Fibroblast of skin of left quadriceps (primary cell): ENCODE measurements at regions not wholly inside any gene's neighbourhood (a gene's known extent, or its start where the extent isn't known, plus 50 kb on each side); places are given as distances from the start of the nearest gene placed in this dataset.

Experiments
- DNase-seq, 2 experiments: peaks; one replicate each; pipeline ENCODE4 v3.0.0-alpha.2; 2013; ENCODE audit warnings: low read depth in 2 of 2

DNA sequence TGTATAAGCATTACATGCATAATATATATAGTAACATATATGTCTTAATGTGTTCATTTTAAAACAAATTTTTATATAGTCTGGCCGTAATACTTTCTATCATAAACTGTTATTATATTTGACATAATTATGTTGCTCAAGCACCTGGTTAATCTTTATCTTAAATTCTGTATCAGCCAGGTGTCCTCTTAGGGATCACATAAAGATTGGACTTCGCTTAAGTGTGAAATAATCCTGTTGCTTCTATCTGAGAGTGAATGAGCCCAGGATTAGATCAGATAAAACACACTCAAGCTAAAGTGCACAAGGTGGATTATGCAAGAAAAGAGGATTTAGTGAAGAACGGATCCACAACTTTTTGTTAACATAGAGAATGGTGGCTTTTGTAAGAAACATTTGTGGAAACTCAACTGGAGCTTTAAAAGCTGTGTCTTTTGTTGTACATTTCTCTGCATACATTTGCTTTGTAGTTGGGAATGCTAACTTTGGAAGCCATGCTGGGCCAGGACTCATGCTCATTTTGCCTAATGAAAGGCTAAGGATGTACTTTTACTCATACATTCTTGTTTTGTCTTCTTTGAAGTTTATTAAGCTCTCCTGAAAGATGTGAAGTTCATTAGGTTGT lies 437.8 kb downstream of the ZIC1 start:
- no peak for DNase-seq

DNA sequence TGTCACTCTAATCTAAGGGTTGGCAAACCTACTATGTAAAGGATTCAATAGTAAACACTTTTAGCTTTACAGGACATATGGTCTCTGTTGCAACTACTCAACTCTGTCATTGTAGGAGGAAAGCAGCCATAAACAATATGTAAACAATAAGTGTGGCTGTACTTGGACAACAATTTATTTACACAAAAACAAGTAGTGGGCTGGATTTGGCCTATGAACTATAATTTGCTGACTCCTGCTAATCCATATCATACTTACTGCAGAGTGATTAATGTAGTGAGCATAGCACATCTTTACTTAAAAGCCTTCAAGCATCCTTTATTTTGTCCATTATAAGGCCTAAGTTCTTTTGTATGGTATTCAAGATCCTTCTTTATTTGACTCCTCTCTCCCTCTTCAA lies 441.9 kb downstream of the ZIC1 start:
- no peak for DNase-seq

DNA sequence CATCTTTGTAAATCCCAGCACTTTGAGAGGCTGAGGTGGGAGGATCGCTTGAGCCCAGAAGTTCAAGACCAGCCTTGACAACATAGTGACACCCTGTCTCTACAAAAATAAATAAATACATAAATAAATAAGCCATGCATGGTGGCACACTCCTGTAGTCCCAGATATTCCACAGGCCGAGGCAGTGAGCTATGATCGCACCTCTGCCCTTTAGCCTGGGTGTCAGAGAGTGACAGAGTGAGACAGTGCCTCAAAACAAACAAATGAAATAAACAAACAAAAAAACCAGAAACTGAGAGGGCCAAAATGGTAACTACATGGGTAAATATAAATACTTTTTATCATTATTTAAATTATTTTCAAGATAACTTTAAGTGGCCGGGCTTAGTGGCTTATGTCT lies 445.4 kb downstream of the ZIC1 start:
- no peak for DNase-seq

DNA sequence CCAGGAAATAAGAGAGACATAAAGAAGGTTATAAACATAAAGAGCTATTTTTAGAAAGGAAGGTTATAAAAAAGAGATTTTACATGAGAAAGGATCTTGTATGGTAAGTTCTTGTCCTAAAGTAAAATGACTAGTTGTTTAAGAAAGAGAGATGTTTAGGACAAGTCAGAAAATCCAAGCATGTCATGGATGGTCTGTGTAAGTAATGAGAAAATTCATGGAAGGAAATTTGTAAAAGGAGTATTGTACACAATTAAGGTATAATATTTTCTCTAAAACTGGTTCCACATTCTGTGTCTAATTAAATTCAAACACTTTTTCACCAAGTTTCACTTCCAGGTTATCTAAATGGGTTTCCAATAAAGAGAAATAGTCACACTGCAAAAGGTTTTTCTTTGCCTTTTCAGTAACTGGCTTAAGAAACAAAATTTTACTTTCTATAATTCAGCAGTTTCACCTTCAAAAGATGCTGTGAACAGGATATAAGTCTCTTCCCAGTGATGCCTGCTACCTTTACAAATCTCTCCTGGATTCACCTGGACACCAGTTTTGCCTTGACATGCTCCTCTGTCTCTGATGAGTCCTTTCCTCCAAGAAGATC lies 455.7 kb downstream of the ZIC1 start:
- no peak for DNase-seq

DNA sequence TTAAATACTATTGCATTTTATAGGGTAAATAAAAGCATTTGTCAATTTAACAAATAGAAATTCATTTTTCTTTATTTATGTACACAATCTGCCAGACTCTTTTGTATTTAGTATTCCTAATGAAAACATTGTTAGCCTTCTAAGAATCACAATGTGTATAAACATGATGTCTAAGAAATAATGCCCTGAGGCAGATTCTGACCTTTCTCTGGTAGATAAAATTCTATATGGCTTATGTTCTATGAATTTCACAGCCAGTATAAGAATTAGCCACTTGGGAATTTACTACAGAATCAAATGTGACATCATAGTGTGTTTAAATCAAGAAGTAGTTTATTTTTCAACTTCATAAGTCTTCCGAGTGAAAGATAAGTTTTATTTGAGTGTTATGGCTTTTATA lies 457.4 kb downstream of the ZIC1 start:
- DNase-seq, result no peak

DNA sequence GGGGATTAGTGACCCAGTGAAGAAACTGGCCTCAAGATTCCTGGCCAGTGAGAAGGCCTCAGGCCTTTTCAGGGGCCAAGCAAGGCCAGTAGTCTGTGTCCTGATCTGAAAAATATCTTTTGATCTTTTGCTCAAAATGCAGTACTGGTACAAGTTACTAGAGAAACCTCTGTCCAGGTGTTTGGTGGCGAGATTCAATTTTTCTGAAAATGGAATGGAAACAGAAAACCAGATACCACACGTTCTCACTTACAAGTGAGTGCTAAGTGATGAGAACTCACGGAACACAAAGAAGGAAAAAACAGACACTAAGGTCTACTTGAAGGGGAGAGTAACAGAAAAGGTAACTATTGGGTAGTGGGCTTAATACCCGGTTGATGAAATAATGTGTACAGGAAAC lies 463.4 kb downstream of the ZIC1 start:
- DNase-seq, result no peak

DNA sequence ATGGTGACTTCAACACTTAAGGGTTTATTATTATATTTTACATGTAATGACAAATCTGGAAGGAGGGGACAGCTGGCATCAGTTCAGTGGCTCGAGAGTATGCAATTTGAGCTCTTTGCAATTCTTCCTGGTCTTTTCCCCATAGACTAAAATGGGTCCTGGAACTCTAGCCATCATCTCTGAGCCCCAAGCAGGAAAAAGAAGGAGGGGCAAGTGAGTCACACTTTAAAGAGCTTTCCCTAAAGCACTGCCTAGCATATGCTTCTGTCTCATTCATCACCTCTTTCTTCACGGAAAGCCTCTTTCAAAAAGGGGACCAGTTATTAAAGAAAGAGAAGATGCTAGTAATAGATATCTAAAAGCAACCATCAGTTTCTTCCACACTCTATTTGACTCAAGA lies 466.3 kb downstream of the ZIC1 start:
- DNase-seq, result no peak

DNA sequence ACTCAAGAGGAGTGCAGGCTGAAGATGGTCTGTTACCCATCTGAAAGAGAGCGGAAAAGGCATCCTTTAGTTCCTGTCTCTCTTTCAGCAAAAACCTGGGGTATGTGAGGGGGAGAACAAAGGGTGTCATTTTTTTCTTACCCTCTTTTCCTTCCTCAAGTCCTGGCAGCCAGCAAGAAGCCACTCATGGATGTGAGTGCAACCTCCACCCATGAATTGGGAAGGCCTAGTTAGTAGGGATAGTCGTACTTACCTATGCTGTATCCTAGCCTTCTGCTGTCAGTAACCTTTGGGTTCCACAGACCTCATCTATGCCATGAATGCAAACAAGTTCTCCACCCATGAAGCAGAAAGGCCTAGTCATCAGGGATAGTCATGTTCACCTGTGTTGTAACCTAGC lies 472.8 kb downstream of the ZIC1 start:
- DNase-seq, result no peak

DNA sequence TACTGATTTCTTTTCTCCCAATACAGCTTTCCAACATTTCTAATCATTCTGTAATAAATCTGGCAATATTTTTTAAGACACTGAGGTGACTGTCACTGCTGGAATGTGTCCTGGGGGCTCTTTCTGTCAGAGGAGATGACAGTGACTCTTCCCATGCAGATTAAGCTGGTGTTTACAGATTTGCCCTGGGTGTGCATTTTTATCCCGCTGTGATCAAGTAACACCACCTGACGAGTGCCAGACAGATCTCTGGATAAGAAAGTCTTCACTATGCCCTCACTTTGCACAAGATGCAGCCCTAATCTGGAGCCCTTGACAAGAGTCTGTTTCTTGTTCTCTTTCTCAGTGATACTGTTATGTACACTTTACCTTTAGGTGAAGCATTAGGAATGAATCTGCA lies 477.7 kb downstream of the ZIC1 start:
- DNase-seq, result no peak

DNA sequence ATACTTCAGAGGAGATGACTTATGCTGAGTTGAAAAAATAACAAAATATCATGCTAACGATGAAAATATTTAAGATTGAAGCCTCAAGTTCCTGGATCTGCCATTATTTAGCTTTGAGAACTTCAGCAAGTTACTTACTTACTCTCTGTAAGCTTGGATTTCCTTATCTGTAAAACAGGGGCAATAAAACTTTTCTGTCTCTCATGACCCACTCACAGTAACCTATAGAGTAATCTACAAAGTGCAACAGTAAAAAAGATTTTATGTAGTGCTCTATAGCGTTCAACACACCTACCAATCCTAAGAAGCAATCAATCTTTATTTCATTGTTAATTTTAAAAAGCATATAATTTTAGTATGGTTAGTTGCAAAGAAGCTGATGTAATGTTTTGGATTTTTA lies 478.6 kb downstream of the ZIC1 start:
- DNase-seq, result no peak

DNA sequence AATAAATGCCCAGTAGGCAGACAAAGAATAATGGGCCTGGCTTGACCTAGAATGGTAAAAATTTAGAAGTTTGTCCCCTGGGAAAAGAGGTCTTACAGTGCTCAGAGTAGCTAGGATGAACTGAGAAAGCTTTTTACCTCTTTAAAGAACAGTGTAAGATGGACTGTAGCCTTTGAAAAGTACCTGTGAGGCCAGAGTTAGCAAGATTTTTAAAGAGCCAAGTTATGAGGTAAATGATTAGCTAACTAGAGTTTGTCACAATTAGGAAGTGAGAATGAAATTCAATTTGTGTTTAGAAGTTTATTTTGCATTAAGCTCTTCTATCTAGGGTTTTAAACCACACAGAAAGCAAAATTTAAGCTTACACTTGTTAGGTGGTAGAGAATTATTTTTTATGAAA lies 480.9 kb downstream of the ZIC1 start:
- DNase-seq, result no peak

DNA sequence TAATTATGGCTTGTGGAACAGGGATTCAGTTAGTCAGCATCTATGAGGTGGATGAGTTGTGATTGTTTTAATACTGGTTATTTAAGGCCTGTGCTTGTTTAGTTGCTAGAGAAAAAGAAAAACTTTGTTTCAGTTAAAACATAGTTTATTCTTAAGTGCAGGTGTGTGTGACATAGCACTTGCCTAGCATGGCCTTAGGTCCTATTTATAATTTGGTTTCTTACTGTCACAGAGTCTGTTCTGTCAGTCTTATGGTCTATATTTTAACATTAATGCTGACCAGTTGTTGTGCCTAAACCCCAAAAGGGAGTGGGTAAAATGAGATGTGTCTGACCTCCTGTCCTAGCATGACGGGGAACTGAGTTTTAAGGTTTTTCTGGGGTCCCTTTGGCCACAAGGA lies 486.3 kb downstream of the ZIC1 start:
- no peak for DNase-seq

DNA sequence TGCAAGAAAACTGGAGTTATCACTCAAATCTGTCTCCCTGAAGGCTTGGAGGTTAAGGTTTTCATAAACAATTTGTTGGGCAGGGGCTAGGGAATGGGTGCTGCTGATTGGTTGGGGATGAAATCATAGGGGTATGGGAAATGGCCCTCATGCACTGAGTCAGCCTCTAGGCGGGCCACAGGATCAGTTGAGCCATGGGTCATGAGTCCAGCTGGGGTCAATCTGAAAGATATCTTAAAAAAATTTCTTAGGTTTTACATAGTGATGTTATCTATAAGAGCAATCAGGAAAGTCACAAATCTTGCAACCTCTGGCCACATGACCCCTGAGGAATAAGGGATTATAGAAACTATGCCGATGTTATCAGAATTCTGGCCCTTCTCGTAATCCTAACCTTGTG lies 491.7 kb downstream of the ZIC1 start:
- DNase-seq, result no peak

DNA sequence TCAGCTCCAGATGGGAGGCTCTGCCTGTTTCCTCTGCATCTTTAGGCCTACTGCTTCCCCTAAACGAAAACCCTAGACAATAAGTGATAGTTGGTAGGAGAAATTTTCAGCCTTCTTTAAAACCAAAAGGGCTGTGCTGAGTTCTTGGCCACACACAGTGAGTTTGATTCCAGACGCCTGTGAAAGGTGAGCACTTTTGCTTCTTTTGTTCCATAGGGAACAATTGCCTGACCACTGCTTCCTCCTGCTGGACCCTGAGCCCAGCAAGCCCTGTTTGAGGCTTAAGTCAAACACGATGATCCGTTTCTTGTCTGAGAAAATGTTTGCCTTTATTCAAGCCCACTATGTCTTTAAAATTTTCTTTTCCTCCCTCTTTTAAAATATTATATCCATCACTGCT lies 493.9 kb downstream of the ZIC1 start:
- DNase-seq, result no peak

DNA sequence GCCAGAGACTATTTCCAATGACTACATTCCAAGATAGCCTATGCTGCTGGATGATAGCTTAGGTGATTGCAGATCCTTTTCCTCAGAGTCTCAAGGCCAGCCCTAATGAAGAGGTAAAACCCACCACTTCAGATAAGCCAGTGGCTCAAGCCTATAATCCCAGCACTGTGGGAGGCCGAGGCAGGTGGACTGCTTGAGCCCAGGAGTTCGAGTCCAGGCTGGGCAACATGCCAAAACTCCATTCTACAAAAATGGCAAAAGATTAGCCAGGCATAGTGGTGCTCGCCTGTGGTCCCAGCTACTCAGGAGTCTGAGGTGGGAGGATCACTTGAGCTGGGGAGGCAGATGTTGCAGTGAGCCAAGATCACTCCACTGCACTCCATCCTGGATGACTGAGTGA lies 495.3 kb downstream of the ZIC1 start:
- DNase-seq, result no peak

DNA sequence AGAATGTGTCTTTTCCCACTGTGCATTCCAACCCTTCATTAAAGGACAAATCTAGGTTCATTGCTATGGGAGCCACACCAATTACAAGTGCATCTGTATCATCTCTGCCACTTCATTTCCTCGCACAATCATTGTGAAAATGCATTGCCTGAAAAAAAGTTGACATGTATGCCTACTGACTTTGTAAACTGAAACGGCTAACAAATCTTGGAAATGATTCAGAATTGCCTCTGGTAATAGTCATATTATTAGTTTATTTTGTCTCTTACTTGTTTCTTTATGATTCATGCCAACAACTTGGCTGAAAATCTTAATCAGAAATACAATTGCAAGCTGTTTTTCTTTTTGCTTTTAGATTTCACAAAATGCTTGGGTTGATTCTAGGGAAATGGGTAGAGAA lies 497.1 kb downstream of the ZIC1 start:
- no peak for DNase-seq

DNA sequence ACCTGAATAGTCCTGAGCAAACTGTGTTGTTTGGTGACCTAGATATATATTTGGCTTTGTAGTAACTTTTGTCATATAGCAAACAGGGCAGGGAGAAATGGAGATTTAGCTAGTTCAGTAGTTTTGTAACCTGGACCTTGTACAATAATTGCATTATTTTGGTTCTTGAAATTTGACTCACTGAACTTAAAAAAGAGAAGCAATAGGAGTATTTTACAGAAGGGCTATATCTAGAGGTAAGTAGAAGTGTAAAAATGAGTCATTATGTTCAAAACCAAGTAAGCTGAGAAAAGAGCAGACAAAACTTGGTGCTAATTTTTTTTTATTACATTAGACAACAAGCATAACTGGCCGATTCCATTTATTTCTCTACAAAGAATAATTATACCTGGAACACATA lies 505.4 kb downstream of the ZIC1 start:
- DNase-seq, result no peak

DNA sequence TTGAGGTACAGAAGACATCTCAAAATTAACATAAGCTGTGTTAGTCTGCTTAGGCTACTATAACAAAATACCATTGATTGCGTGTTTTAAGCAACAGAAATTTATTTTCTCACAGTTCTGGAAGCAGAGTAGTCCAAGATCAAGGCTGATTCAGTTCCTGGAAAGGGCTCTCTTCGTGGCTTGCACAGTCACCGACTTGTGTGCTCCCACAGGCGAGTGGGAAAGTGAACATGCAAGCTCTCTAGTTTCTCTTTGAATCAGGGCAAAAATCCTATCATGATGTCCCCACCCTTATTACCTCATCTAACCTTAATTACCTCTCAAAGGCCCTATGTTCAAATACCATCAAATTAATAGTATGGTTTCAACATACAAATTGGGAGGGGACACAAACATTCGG lies 505.9 kb downstream of the ZIC1 start:
- DNase-seq, result no peak

DNA sequence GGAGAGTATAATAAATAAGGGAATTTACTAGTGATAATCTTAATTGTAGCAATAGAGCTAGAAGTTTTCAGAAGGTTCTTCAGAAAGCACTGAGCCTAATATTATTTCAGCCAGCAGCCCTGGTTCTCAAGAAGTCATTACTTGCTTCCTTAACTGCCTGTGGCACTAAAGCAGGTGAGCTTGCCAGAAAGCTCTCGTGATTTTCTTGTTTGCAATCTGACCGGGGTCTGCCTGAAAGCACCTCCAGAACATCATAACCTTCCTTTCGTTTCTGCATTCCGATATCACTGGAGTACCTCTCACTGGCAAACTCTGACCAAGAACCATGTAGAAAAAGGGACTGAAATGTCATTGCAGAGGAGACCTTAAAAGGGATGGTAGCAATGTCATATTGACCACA lies 510.3 kb downstream of the ZIC1 start:
- DNase-seq, result no peak

DNA sequence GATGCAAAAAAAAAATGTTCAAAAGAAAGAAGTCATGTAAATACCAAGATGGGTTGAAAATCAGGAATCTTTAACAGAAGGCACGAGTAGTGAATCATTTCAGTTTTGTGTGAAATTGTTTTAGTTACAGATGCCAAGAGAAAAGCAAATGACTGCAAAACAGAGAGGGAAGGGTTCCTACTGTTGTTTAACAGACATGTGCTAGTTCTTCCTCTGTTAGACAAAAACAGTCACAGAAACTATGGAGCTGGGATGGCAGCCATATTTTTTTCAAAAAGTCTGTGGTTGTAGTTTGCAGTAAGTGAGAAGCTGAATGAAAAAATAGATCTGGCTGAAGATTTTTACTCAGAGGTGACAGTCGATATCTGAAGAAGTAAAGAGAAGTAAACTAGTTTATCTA lies 511.9 kb downstream of the ZIC1 start:
- no peak for DNase-seq

DNA sequence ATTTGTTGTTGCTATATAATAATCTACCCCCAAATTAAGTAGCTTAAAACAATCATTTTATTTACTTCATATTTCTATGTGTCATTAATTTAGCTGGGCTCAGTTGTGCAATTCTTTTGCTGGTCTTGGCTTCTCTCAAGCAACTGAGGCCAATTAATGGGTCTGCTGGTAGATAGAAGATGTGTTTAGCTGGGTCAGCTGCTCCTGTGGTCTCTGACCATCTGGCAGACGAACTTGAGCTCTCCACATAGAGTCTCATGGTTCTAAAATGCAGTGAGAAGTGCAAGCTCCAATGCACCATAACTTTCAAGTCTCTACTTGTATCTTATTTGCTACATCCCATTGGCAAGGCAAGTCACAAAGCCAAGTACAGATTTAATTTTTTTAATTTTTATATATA lies 515.6 kb downstream of the ZIC1 start:
- DNase-seq, result no peak

DNA sequence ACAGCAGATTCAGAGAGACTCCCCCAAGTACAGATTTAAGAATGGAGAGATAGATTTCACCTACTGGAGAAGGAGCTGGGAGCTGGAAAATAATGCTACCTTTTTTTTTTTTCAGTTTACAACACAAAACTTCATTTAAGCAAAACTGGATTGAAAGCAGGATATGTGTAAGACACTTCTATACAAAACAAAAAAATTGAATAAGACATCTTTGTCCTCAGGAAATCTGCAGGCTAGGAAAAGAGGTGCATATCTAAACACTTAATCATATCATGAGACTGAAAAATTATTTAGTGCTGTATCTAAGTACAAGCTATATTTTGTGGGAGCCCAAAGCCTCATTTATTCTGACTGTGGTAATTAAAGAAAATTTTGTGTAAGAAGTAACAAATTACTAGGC lies 516.1 kb downstream of the ZIC1 start:
- no peak for DNase-seq

DNA sequence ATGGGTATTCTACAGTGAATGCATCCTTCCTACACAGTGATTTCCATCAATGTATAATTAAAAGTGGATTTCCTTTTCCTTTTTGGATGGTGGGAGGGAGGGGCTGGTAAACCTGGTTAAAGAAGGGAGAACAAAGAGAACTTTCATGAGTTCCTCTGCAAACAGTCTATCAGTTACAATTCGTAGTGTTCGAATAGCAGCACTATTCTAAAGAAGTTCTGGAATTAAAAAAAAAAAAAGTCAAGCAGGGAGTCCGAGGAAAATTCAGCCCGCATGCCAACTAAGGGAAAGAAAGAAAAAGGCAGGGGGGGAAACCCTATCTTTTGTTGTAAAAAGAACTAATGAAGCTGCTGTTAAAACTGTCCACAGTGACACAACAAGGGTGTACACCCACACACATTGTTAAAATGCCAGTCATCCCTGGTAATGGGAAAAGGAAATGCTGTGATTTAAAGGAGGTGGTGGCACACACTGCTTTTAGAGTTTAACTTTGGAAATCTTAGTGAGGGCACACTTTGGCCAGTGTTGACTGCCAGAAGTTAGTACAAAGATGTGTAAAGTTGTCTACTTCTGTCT lies 521.2 kb downstream of the ZIC1 start:
- no peak for DNase-seq
